SK-N-SH treated with all-trans-retinoic acid at 6 μM for 48 hours (cell line): ENCODE measurements at regions not wholly inside any gene's neighbourhood (a gene's known extent, or its start where the extent isn't known, plus 50 kb on each side); places are given as distances from the start of the nearest gene placed in this dataset.

Source experiments
- ATAC-seq: fragments of 200-7000 bp; cut with Tn5 transposase; 3 replicates; pipeline ENCODE4 v1.9.1; 2020; ENCODE audit warnings: mild to moderate bottlenecking, moderate library complexity
- BACH2 ChIP-seq: fragments of 250-450 bp; sonication (Bioruptor Pico); IDR thresholded peaks from 2 replicates; pipeline ENCODE4 v1.9.0; 2021; ENCODE audit warnings: mild to moderate bottlenecking, borderline replicate concordance
- CREB5 ChIP-seq: fragments of 250-450 bp; sonication (Bioruptor Pico); IDR thresholded peaks from 2 replicates; pipeline ENCODE4 v1.5.1; 2020; ENCODE audit warnings: low read depth, mild to moderate bottlenecking, moderate library complexity
- ESRRG ChIP-seq: fragments of 250-450 bp; sonication (Bioruptor Pico); IDR thresholded peaks from 2 replicates; pipeline ENCODE4 v1.6.1; 2021; ENCODE audit warnings: mild to moderate bottlenecking
- ISL1 ChIP-seq: fragments of 250-450 bp; sonication (Bioruptor Pico); IDR thresholded peaks from 2 replicates; pipeline ENCODE4 v2.1.2; 2022; ENCODE audit warnings: mild to moderate bottlenecking, moderate library complexity
- RARB ChIP-seq: fragments of 250-450 bp; sonication (Bioruptor Pico); IDR thresholded peaks from 2 replicates; pipeline ENCODE4 v1.8.0; 2021; ENCODE audit warnings: mild to moderate bottlenecking, moderate library complexity
- SNAI2 ChIP-seq: fragments of 250-450 bp; sonication (Bioruptor Pico); IDR thresholded peaks from 2 replicates; pipeline ENCODE4 v1.5.0; 2020; ENCODE audit warnings: mild to moderate bottlenecking, moderate library complexity
- TOX ChIP-seq: fragments of 250-450 bp; sonication (Bioruptor Pico); IDR thresholded peaks from 2 replicates; pipeline ENCODE4 v1.8.0; 2021; ENCODE audit warnings: mild to moderate bottlenecking, moderate library complexity, borderline replicate concordance
- ZNF565 ChIP-seq: fragments of 450-650 bp; formaldehyde crosslinking; conservative IDR thresholded peaks from 2 replicates; pipeline ENCODE4 v1.5.0; 2020; ENCODE audit warnings: low read depth, mild to moderate bottlenecking, moderate library complexity
- ZNF70 ChIP-seq: fragments of 450-650 bp; formaldehyde crosslinking; IDR thresholded peaks from 2 replicates; pipeline ENCODE4 v1.5.0; 2020; ENCODE audit warnings: mild to moderate bottlenecking, moderate library complexity

GRCh38 chr3:116640109-116640508, 69.5 kb upstream of the TUSC7 start:
- ATAC-seq, result no peak
- TF ChIP-seq CREB5 (no peak), ZNF565 (no peak), RARB (CRISPR knock-in tag) (no peak), ISL1 (CRISPR knock-in tag) (no peak)

GRCh38 chr3:116643001-116643400, 66.6 kb upstream of the TUSC7 start:
- no peak for ATAC-seq

GRCh38 chr3:116647996-116648395, 61.6 kb upstream of the TUSC7 start:
- no peak for TF ChIP-seq ZNF70 (CRISPR knock-in tag)
- TF ChIP-seq ESRRG (CRISPR knock-in tag), result no peak
- ATAC-seq, result no peak

More at GRCh38 chr3:116643001-116643400, 66.6 kb upstream of the TUSC7 start:
- TF ChIP-seq BACH2 (no peak), ESRRG (CRISPR knock-in tag) (no peak), TOX (CRISPR knock-in tag) (no peak), SNAI2 (CRISPR knock-in tag) (no peak)
